ENCODE measurements at regions not wholly inside any gene's neighbourhood (a gene's known extent, or its start where the extent isn't known, plus 50 kb on each side); places are given as distances from the start of the nearest gene placed in this dataset.
A peak's percentile ranks its signal among the peaks of the same experiment; 100 is the strongest.

DNA sequence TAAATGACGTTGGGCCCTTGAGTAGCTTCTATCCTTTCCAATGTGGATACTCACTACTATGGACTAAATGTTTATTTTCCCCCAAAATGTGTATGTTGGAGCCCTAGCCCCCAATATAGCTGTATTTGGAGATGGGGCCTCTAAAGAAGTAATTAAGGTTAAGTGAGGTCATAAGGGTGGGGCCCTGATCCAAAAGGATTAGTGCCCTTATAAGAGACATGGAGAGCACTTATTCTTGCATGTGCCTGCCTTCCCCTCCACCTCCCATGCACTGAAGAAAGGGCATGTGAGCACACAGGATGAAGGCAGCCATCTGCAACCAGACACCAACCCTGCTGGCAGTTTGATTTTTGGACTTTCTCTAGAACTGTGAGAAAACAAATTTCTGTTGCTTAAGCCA lies 115.7 kb upstream of the MED13 start:
- TF ChIP-seq CTCF (IDR thresholded peaks at IDR 0.05) (no peak), ZFX (IDR thresholded peaks at IDR 0.05; ENCODE audit: borderline replicate concordance) (no peak)
- H3K27ac ChIP-seq, result no peak overlapping the region

DNA sequence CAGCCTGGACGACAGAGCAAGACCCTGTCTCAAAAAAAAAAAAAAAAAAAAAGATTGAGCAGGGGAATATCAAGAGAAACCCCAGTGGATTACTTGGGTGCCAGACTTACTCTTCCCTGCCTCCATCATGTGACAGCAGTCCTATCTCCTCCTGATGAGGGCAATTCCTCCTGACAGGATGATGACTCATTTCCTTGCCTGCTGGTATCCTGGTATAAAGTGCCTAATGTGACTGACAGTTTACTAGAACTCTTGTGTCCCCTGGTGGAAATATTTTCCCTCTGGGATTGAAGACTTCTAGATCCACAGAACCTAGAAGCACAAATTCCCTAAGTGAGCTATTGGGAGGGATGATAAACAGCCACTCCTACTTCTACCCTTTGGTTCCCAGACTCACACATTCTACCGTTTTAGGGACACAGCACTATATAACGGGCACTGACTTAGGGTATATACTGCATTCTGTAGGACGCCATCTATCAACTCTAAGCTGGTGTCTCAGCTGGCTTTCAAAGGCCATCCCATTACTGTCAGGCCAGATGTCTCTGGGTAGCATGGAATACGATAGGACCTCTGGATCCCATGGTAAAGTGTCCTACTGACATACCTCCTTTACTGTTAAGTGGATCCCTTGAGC lies 114.6 kb upstream of the MED13 start:
- no peak overlapping the region for H3K27ac ChIP-seq
- no peak for TF ChIP-seq CTCF (IDR thresholded peaks at IDR 0.05)
- no peak for TF ChIP-seq ZFX (IDR thresholded peaks at IDR 0.05; ENCODE audit: borderline replicate concordance)

GRCh38 chr17:62178579-62178978 lies 113.5 kb upstream of the MED13 start:
- no peak overlapping the region for H3K27ac ChIP-seq
- TF ChIP-seq CTCF (IDR thresholded peaks at IDR 0.05), result no peak
- TF ChIP-seq ZFX (IDR thresholded peaks at IDR 0.05; ENCODE audit: borderline replicate concordance), result no peak

GRCh38 chr17:62172492-62173291 lies 107.6 kb upstream of the MED13 start:
- no peak for TF ChIP-seq CTCF (IDR thresholded peaks at IDR 0.05)
- TF ChIP-seq ZFX (IDR thresholded peaks at IDR 0.05; ENCODE audit: borderline replicate concordance), result no peak
- no peak overlapping the region for H3K27ac ChIP-seq

- TF ChIP-seq ZFX (IDR thresholded peaks at IDR 0.05; ENCODE audit: borderline replicate concordance), result no peak
- no peak for TF ChIP-seq CTCF (IDR thresholded peaks at IDR 0.05)
- H3K27ac ChIP-seq, result no peak overlapping the region
Measured at GRCh38 chr17:62167076-62167475, 102.0 kb upstream of the MED13 start.

DNA sequence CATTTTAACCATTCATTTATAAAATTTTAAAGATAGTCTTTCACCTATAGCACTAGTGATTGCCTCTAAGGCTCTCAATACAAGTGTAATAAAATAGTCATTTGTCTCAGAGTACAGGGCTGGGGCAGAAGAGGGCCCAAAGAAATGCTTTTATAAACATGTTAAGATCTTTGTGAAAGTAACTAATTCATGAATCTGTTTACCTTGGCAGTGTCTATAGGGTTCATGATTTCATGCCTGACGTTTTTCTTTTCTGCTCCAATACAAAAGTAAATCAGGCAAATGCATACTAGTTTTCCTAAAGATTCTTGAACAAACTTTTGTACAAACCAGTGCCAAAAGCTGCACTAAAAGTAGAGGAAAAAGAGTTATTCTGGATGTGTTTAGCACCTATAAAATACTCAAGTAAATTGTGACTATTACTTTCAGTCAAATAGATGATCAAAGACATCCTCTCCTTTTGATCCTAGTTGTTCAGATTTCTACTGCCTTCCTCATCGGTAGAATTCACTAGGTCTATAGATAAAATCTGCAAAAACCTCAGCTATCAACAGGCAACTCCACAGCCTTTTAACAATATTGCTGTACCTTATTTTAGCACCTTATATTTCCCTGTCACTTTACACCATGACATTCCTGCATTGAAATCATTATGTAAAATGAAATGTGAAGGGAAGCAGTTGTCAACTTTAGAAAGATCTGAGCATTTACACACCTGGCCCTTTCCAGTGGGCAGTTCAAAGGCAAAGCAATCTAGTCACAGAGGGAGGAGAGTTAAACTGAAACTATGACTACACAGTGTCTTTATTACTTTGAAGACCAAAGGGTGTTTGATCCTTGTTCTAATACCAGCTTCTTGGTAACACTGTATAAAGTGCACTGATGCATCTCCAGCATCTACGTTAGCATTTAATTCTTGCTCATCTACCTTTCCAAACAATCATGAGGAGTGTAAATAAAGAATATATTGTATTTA lies 100.0 kb upstream of the MED13 start:
- H3K27ac ChIP-seq, result peak overlapping the region; percentile 61
- no peak for TF ChIP-seq CTCF (IDR thresholded peaks at IDR 0.05)
- TF ChIP-seq ZFX (IDR thresholded peaks at IDR 0.05; ENCODE audit: borderline replicate concordance), result no peak
